Activated B cell treated with CpG ODN at 0.5 μM for 24 hours (primary cell): ENCODE measurements at regions not wholly inside any gene's neighbourhood (a gene's known extent, or its start where the extent isn't known, plus 50 kb on each side); places are given as distances from the start of the nearest gene placed in this dataset.
"Not testable (repeated sequence)": the region's sequence is repeated elsewhere in the genome, so short reads cannot be mapped to it uniquely, and the experiment has no call there.

Source experiments
- ATAC-seq: fragments of 200-7000 bp; cut with Tn5 transposase; one replicate; pipeline ENCODE4 v1.10.0; 2021; ENCODE audit warnings: low read depth, mild to moderate bottlenecking, moderate library complexity
- CTCF ChIA-PET: fragments of 350-600 bp; sonication (Branson Sonifier 250); formaldehyde crosslinking; loops from one replicate; lab custom pipeline; 2021; ENCODE audit warnings: antibody characterized with exemption; lab: Charles Lee
- POLR2A ChIA-PET: fragments of 350-600 bp; sonication (Branson Sonifier 250); formaldehyde crosslinking; loops from one replicate; lab custom pipeline; 2021; ENCODE audit warnings: antibody characterized with exemption; lab: Charles Lee
- DNase-seq: peaks from one replicate; pipeline ENCODE4 v3.0.0; 2022
- H3K27ac Mint-ChIP-seq: one replicate; pipeline ENCODE4 v1.8.0; 2020; ENCODE audit warnings: mixed read lengths
- H3K27me3 Mint-ChIP-seq: one replicate; pipeline ENCODE4 v1.8.0; 2021; ENCODE audit warnings: mixed read lengths
- H3K36me3 Mint-ChIP-seq: one replicate; pipeline ENCODE4 v1.8.0; 2021; ENCODE audit warnings: low read depth, mixed read lengths
- H3K4me1 Mint-ChIP-seq: one replicate; pipeline ENCODE4 v1.8.0; 2021; ENCODE audit warnings: mixed read lengths
- H3K4me3 Mint-ChIP-seq: one replicate; pipeline ENCODE4 v1.8.0; 2020; ENCODE audit warnings: mild to moderate bottlenecking, mixed read lengths
- H3K9me3 Mint-ChIP-seq: one replicate; pipeline ENCODE4 v1.8.0; 2020; ENCODE audit warnings: mixed read lengths
- intact Hi-C: fragments of 100-400 bp; cut with micrococcal nuclease; formaldehyde crosslinking; loops from one replicate; pipeline ENCODE4 v1.15.1; 2024

- H3K9me3 Mint-ChIP-seq, H3K4me3 Mint-ChIP-seq, CTCF ChIA-PET, H3K27ac Mint-ChIP-seq, DNase-seq, ATAC-seq, intact Hi-C loops, H3K4me1 Mint-ChIP-seq, POLR2A ChIA-PET, H3K36me3 Mint-ChIP-seq, H3K27me3 Mint-ChIP-seq: not testable (repeated sequence)
Observed at GRCh38 chr2:242130682-242131081, 261.2 kb downstream of the RTP5 start.

- DNase-seq, H3K4me1 Mint-ChIP-seq, POLR2A ChIA-PET, H3K9me3 Mint-ChIP-seq, H3K27me3 Mint-ChIP-seq, ATAC-seq, H3K36me3 Mint-ChIP-seq, intact Hi-C loops, H3K27ac Mint-ChIP-seq, H3K4me3 Mint-ChIP-seq, CTCF ChIA-PET: not testable (repeated sequence)
Observed at GRCh38 chr2:242159921-242160320, 290.4 kb downstream of the RTP5 start.

- CTCF ChIA-PET, H3K27ac Mint-ChIP-seq, intact Hi-C loops, H3K9me3 Mint-ChIP-seq, DNase-seq, H3K36me3 Mint-ChIP-seq, POLR2A ChIA-PET, H3K27me3 Mint-ChIP-seq, H3K4me3 Mint-ChIP-seq, ATAC-seq, H3K4me1 Mint-ChIP-seq: not testable (repeated sequence)
Observed at GRCh38 chr2:242165115-242165514, 295.6 kb downstream of the RTP5 start.

- intact Hi-C loops, CTCF ChIA-PET, ATAC-seq, H3K9me3 Mint-ChIP-seq, H3K4me3 Mint-ChIP-seq, H3K27ac Mint-ChIP-seq, H3K4me1 Mint-ChIP-seq, DNase-seq, H3K36me3 Mint-ChIP-seq, H3K27me3 Mint-ChIP-seq, POLR2A ChIA-PET: not testable (repeated sequence)
Observed at GRCh38 chr2:242171290-242171689, 301.8 kb downstream of the RTP5 start.
